ENCODE measurements at regions not wholly inside any gene's neighbourhood (a gene's known extent, or its start where the extent isn't known, plus 50 kb on each side); places are given as distances from the start of the nearest gene placed in this dataset.

GRCh38 chr2:59720296-59720866, 833.1 kb downstream of the BCL11A start:
- DNase-seq (no peak), ATAC-seq (no peak)
- intact Hi-C loops (cut with DNase I, micrococcal nuclease) = no loop called here

GRCh38 chr2:59713577-59713976, 839.9 kb downstream of the BCL11A start:
- ATAC-seq = no peak
- intact Hi-C loops (cut with DNase I, micrococcal nuclease) = no loop called here

DNA sequence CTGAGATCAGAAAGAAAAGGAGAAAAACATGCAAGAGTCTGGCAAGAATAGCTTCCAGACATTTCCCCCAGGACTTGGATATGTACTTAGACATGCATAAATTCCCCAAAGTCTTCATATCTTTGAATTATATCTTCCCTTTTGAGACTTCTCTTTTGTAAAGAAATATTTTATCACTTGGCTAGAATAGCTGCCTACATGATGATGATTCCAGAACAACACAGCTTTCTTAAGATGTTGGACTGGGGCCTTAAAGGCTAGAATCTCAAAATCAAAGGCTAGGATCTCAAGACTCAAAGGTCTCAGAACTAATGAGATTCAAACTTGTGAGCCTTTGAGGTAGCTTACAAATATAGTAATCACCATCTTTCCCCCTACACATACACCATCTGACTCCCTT, 842.3 kb downstream of the BCL11A start:
- no peak for ATAC-seq
- intact Hi-C loops (cut with DNase I, micrococcal nuclease) = no loop called here
- no peak for DNase-seq

More at GRCh38 chr2:59713577-59713976, 839.9 kb downstream of the BCL11A start:
- DNase-seq = no peak

GRCh38 chr2:59706729-59707128, 846.7 kb downstream of the BCL11A start:
- intact Hi-C loops (cut with DNase I, micrococcal nuclease) = no loop called here
- ATAC-seq (no peak), DNase-seq (no peak)

DNA sequence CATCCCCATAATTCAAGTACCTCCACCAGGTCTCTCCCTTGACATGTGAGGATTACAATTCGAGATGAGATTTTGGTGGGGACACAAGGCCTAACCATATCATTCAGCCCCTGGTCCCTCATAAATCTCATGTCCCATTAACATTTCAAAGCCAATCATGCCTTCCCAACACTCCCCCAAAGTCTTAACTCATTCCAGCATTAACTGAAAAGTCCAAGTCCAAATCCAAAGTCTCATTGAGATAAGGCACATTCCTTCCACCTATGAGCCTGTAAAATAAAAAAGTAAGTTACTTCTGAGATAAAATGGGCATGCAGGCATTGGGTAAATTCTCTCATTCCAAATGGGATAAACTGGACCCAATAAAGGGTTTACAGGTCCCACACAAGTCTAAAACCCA, 849.7 kb downstream of the BCL11A start:
- ATAC-seq (no peak), DNase-seq (no peak)

GRCh38 chr2:59702026-59702425, 851.4 kb downstream of the BCL11A start:
- DNase-seq (no peak), ATAC-seq (no peak)
- intact Hi-C loops (cut with DNase I, micrococcal nuclease) = no loop called here

More for the DNA sequence above, 849.7 kb downstream of the BCL11A start:
- intact Hi-C loops (cut with DNase I, micrococcal nuclease) = no loop called here

DNA sequence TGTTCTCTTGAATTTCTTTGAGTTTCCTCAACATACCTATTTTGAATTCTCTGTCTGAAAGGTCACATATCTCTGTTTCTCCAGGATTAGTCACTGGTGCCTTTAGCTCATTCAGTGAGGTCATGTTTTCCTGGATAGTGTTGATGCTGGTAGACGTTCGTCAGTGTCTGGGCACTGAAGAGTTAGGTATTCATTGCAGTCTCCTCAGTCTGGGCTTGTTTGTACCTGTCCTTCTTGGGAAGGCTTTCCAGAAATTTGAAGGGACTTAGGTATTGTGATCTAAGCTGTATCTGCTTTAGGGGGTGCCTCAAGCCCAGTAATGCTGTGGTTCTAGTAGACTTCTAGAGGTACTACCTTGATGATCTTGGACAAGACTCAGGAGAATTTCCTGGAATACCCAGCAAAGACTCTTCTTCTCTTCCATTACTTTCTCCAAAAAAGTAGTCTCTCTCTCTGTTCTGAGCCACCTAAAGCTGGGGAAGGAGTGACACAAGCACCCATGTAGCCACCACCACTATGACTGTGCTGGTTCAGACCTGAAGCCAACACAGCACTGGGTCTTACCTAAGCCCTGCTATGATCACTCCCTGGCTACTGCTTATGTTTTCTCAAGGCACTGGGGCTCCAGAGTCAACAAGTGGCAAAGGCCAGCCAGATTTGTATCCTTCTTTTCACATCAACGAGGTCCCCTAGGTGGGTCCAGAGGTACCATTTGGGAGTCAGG, 852.0 kb downstream of the BCL11A start:
- DNase-seq (no peak), ATAC-seq (no peak)
- intact Hi-C loops (cut with DNase I, micrococcal nuclease) = no loop called here

- intact Hi-C loops (cut with DNase I, micrococcal nuclease) = no loop called here
- ATAC-seq (no peak), DNase-seq (no peak)
Measured at GRCh38 chr2:59694176-59694575, 859.3 kb downstream of the BCL11A start.

GRCh38 chr2:59693231-59693959, 860.1 kb downstream of the BCL11A start:
- ATAC-seq = no peak
- intact Hi-C loops (cut with DNase I, micrococcal nuclease) = no loop called here
- no peak for DNase-seq

- DNase-seq (no peak), ATAC-seq (peak; percentile 66)
- intact Hi-C loops (cut with DNase I, micrococcal nuclease) = no loop called here
Measured at GRCh38 chr2:59691518-59692190, 861.8 kb downstream of the BCL11A start.

GRCh38 chr2:59690849-59691248, 862.6 kb downstream of the BCL11A start:
- ATAC-seq (no peak), DNase-seq (no peak)
- intact Hi-C loops (cut with DNase I, micrococcal nuclease) = no loop called here

DNA sequence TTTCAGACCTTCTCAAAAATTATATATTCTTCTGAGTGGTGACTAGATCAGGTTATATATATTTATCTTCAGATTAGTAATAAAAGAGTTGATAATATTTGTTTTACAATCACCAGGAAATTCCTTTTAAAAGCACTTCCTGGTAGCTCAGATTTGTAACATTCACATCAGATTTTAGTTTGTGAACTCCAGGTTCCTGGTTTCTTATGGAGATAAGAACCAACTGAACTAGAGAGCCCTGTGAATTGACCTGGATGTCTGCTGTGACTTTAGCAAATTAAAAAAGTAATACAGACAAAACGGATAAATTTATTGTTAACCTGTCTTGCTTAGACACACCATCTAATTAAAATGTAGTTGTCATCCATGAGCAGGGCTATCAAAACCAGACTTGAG, 868.7 kb downstream of the BCL11A start:
- intact Hi-C loops (cut with DNase I, micrococcal nuclease) = no loop called here
- DNase-seq (no peak), ATAC-seq (no peak)

GRCh38 chr2:59684116-59684770, 869.2 kb downstream of the BCL11A start:
- intact Hi-C loops (cut with DNase I, micrococcal nuclease) = no loop called here
- no peak for DNase-seq
- no peak for ATAC-seq

DNA sequence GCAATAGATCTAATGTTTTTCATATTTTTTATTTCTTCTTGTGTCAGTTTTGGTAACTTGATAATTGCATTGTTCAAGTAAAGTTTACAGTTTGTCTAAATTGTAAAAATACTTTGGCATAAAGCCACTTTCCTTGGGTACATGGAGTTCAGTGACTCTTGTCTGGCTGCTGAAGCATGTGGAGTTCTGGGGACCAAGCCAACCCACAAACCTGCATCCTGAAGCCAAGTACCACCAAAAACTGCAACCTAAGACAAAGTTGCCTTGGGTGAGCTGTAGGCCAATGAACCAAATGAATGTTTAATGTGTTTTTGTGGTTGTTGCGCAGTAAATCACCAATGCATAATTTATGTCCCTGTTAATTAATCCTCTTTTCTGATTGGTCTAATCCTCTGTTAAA, 872.6 kb downstream of the BCL11A start:
- intact Hi-C loops (cut with DNase I, micrococcal nuclease) = no loop called here
- ATAC-seq (no peak), DNase-seq (no peak)

DNA sequence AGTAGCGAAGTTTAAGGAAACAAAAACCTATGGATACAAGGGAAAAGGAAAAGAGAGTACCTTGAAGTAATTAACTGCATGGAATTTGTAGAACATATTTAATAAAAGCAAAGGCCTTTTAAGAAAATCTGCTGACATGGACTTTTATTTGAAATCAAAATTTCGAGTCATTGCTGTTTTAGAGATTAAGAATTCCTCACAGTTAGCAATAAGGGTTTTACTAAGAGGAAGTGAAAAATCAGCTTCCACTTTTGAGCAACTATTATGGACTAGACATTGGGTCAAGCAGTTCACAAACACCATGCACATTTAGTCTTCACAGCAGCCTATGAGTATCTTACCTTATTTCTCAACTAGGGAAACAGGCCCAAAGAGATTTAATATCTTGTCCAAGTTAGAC, 876.3 kb downstream of the BCL11A start:
- DNase-seq = no peak
- intact Hi-C loops (cut with DNase I, micrococcal nuclease) = no loop called here
- ATAC-seq = no peak

- DNase-seq = no peak
- intact Hi-C loops (cut with DNase I, micrococcal nuclease) = no loop called here
- no peak for ATAC-seq
Measured at GRCh38 chr2:59674100-59674499, 879.4 kb downstream of the BCL11A start.

- intact Hi-C loops (cut with DNase I, micrococcal nuclease) = no loop called here
- ATAC-seq (no peak), DNase-seq (no peak)
Measured at GRCh38 chr2:59665021-59665420, 888.4 kb downstream of the BCL11A start.

DNA sequence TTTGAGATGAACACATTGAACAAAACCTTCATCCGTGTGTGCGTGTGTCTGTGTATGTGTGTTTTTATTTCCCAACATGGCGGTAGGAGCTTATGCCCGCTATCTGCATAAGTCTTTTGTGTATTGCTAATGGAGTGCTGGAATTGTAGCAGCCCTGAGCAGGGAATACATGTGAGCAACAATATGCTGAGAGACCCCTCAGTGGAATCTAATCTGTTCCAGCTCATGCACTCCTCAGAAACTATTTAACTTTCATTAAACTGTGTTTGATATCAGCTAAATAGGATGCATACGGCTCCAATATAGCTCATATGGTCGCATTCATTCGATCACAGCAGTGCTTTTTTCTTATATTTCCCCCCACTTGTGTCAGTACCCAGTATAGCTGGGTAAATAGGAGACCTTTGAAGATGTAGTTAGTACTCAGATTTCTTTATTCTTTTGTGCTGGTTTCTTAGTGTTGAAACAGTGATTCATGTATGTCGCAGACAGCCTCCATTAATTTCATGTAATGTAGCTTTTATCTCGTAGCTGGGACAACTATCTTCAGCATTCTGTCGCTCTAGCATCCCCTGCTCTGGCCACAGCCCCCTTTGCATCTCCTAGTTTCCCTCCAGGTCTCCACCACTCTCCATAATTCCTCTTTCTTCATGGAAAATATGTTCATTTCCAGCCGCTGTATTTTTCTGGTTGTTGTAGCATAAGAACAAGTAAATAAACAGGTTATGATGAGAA, 891.2 kb downstream of the BCL11A start:
- DNase-seq (no peak), ATAC-seq (no peak)
- intact Hi-C loops (cut with DNase I, micrococcal nuclease) = no loop called here

GRCh38 chr2:59660262-59660661, 893.2 kb downstream of the BCL11A start:
- DNase-seq (no peak), ATAC-seq (no peak)
- intact Hi-C loops (cut with DNase I, micrococcal nuclease) = no loop called here

Measured in left colon (tissue), 2 donors.